GM12873 (cell line): ENCODE measurements at regions not wholly inside any gene's neighbourhood (a gene's known extent, or its start where the extent isn't known, plus 50 kb on each side); places are given as distances from the start of the nearest gene placed in this dataset.

Experiments used
- CTCF ChIP-seq: IDR thresholded peaks from 2 replicates; pipeline ENCODE4 v1.5.1; 2012; ENCODE audit warnings: low read depth, mild to moderate bottlenecking, moderate library complexity, low read length, control low read depth; ENCODE audit not compliant: insufficient read depth; ENCODE audit errors: missing control alignments

DNA sequence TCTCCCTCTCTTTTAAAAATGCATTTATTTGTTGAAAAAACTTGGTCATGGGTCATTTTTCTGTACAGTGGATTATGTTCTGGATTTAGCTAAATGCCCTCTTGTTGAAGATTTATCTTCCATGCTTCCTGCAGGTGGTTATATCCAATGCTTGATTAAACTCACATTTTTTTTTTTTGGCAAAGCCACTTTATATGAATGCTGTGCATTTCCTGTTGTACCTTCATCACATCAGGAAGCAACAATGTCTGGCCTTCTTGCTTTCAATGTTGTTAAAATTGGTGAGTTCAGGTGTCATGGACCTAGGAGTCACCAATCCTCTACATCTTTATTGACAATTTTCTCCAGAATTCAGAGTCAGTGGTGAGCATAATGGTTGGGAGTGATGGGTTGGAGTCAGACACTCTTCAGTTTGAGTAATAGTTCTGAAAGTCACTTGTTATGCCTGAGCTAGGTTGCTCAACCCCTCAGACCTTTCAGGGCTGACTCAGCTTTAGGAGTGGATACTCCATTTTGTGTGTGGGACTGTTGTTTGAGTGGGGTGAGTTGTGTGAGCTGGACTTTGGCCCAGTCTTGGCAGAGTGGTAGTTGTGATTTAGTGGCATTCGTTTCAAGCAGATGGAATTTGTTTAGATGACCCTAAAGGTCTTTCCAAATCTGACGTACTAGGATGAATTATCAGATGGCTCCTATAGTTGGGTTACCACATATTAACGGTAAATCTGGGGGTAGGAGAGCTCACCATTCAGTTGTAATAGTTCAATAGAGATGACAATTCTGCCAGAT lies 213.5 kb upstream of the ZNF32 start:
- no peak for TF ChIP-seq CTCF

DNA sequence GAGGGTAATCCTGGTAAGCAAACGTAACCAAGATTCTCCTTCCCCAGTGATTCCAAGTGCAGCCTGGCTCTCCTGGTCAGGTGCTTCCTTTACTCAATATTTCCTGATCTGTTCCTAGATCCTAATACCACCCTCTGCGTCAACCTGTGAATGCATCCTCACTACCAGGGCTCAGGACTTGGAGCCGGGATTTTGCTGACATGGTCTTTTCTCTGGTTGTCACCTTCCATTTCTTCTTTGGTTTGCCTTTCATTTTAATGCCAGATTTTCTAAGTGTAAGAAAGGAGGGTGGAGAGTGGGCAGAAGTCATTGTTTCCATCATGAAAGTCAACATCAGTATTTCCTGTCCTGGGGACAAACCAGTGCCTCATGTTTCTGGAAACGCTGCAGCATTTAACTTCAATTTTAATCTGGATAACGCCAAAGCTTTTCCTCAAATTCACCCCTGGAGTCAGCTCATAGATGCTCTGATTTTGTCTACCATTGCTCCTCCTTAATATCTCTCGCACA lies 210.4 kb upstream of the ZNF32 start:
- TF ChIP-seq CTCF = no peak

GRCh38 chr10:43857931-43858315 lies 209.2 kb upstream of the ZNF32 start:
- no peak for TF ChIP-seq CTCF

DNA sequence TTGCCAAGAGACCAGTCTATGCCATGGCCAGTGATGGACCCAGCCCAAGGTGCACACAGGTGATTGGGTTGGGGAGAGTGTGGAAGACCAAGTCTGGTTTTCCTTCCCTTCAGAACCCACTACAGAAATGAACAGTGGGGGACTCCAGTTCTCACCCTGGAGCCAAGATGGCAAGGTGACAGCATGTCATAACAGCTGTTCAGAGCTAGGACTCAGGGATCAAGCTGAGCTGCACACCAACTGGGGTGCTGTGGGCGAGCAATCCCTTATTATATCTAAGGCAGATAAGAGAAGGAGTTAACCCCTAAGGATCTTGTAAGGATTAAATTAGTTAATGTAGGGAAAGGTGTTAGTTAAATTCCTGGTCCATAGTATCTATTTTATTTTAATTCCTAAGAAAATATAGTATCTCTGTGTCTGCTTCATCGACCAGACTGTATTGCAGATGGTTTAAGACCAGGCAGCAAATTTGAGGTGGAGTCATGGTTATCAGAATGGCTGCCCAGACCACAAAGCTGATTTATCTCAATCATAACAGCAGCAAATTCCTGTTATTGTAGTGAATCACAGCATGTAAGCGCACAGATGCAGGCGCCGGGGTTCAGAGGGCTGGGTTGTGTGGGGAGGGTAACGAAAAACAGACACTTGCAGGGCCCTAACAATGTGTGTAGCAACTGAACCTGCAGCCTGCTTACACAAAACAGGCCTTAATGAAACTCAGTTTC lies 208.7 kb upstream of the ZNF32 start:
- TF ChIP-seq CTCF = no peak

DNA sequence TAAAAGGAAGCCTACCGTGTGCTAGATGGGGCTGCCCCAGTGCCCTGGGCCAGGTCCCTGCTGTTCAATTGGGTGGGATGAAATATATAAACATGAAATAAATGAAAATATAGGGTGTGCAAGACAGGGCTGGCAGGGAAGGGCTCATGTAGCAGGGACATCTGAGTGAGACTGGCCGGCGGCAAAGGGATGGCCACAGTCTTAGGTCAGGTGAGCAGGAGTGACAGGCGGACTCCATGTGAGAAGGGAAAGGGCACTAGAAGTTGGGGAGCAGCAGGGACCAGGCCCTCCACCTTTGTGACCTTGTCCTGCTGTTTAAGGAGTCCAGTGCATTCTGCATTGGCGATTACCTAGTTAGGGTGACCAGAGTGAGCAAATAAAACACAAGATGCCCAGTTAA lies 207.6 kb upstream of the ZNF32 start:
- TF ChIP-seq CTCF = no peak

DNA sequence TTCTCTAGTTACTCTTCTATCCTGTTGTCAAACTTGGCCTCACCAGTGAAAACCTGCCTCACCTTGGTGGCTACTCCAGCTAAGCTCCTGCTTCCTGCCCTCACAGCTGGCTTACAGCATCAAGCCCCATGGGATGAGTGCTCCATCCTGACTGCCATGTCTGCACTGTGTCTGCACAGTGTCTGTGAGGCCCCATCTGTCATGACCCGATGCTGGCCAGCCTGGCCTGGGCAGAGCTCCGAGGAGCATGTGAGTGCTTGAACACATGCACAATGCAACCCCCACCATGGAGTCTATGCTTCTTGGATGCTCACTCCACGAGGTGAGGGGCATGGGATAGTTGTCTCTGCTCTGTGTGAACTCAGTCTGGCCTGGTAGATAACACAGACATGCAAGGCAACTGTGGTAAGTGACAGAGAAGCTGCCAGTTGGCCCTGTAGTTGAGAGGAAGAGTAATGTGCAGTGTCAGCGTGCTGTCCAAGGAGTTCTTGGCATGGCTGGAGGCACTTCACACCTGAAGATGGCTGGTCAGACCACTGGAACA lies 207.1 kb upstream of the ZNF32 start:
- TF ChIP-seq CTCF = no peak

DNA sequence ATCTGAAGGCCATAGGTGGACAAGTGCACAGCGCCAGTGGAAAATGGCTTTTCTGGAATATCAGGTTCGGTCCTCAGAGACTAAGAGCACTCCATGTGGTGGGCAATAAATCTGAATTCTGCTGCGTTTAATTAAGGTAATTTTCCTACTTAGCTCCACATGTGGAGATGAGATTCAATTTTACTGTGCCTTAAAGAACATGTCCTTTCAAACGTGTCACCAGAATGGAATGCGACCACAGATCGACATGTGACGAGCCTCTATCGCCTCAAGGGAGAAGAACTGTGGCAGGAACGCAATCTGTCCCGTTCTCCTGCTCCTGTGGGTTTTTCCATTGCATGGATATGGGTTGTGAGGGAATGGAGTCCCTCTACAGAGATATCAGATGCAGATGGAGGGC lies 205.3 kb upstream of the ZNF32 start:
- no peak for TF ChIP-seq CTCF
